GM20431 (cell line): ENCODE measurements at regions not wholly inside any gene's neighbourhood (a gene's known extent, or its start where the extent isn't known, plus 50 kb on each side); places are given as distances from the start of the nearest gene placed in this dataset.

Experiments
- in situ Hi-C: fragments of 300-500 bp; cut with MseI, MboI; formaldehyde crosslinking; loops from one replicate; pipeline ENCODE4 v1.15.0; 2020; ENCODE audit warnings: low sequenced_read_pairs; ENCODE audit not compliant: unreplicated experiment

- in situ Hi-C loops: no loop called here
These were observed 473.4 kb upstream of the UBE2E3 start for GRCh38 chr2:180507028-180507427.

GRCh38 chr2:180505203-180505602, 475.2 kb upstream of the UBE2E3 start:
- in situ Hi-C loops: no loop called here

GRCh38 chr2:180497621-180498152, 482.7 kb upstream of the UBE2E3 start:
- in situ Hi-C loops: no loop called here

GRCh38 chr2:180495606-180496005, 484.8 kb upstream of the UBE2E3 start:
- in situ Hi-C loops: no loop called here

GRCh38 chr2:180494286-180494685, 486.1 kb upstream of the UBE2E3 start:
- in situ Hi-C loops: no loop called here

- in situ Hi-C loops: no loop called here
These were observed 475.6 kb upstream of the CWC22 start for GRCh38 chr2:180482696-180483095.

- in situ Hi-C loops: no loop called here
These were observed 474.9 kb upstream of the CWC22 start for GRCh38 chr2:180481998-180482397.

- in situ Hi-C loops: no loop called here
These were observed 471.8 kb upstream of the CWC22 start for GRCh38 chr2:180478883-180479282.

GRCh38 chr2:180474716-180475115, 467.6 kb upstream of the CWC22 start:
- in situ Hi-C loops: no loop called here

GRCh38 chr2:180473456-180473855, 466.4 kb upstream of the CWC22 start:
- in situ Hi-C loops: no loop called here

GRCh38 chr2:180472133-180472532, 465.0 kb upstream of the CWC22 start:
- in situ Hi-C loops: no loop called here

GRCh38 chr2:180463608-180464007, 456.5 kb upstream of the CWC22 start:
- in situ Hi-C loops: no loop called here

GRCh38 chr2:180461761-180462160, 454.7 kb upstream of the CWC22 start:
- in situ Hi-C loops: no loop called here

GRCh38 chr2:180456801-180457200, 449.7 kb upstream of the CWC22 start:
- in situ Hi-C loops: no loop called here

GRCh38 chr2:180450841-180451240, 443.7 kb upstream of the CWC22 start:
- in situ Hi-C loops: no loop called here

- in situ Hi-C loops: no loop called here
These were observed 442.2 kb upstream of the CWC22 start for GRCh38 chr2:180449171-180449915.

GRCh38 chr2:180446492-180446891, 439.4 kb upstream of the CWC22 start:
- in situ Hi-C loops: no loop called here

- in situ Hi-C loops: no loop called here
These were observed 436.8 kb upstream of the CWC22 start for GRCh38 chr2:180443888-180444287.

GRCh38 chr2:180442860-180443644, 436.0 kb upstream of the CWC22 start:
- in situ Hi-C loops: no loop called here

GRCh38 chr2:180419212-180419611, 412.1 kb upstream of the CWC22 start:
- in situ Hi-C loops: no loop called here

- in situ Hi-C loops: no loop called here
These were observed 409.5 kb upstream of the CWC22 start for GRCh38 chr2:180416627-180417026.
